ENCODE measurements at regions not wholly inside any gene's neighbourhood (a gene's known extent, or its start where the extent isn't known, plus 50 kb on each side); places are given as distances from the start of the nearest gene placed in this dataset.

DNA sequence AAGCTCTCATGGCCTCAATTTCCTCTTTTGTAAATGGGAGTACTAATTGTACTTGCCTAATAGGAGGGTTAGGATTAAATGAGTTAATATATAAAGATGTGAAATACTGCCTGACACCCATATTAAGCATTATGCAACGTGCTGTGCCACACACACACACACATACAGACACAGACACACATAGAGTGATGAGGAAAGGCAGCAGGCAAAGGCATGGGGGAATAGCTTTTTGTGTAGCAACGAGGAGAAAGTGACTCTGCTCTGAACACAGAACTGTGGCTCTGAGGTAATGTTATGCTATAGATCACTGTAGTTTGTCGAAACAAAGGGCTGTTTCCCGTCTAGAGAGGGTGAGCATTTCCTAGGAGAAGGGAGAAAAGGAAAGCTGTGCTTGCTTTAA lies 233.3 kb upstream of the SLCO3A1 start:
- Mint-ChIP-seq H3K4me3 (ENCODE audit: unreplicated experiment) (no peak overlapping the region), H3K27ac (ENCODE audit: unreplicated experiment) (no peak overlapping the region), H3K4me1 (ENCODE audit: low read depth, unreplicated experiment) (no peaks in the 10 kb centered on the region), H3K27me3 (ENCODE audit: insufficient read depth, unreplicated experiment) (peaks cover 7% of the 10 kb centered on the region), H3K36me3 (ENCODE audit: insufficient read depth, unreplicated experiment) (no peaks in the 10 kb centered on the region), H3K9me3 (ENCODE audit: unreplicated experiment) (no peaks in the 10 kb centered on the region)
- intact Hi-C loops (cut with micrococcal nuclease; ENCODE audit: unreplicated experiment) = no loop called here
- no peaks in the 10 kb centered on the region for H3K4me1 ChIP-seq
- BruUV-seq (replicated peaks) = no TSS peak
- ChIA-PET CTCF (no interaction called here), POLR2A (no interaction called here)
- H3K36me3 ChIP-seq (ENCODE audit: control insufficient read depth, insufficient read depth, low read length) = no peaks in the 10 kb centered on the region
- H3K4me3 ChIP-seq (ENCODE audit: low read depth, low read length) = no peak overlapping the region
- H3K9me3 ChIP-seq = no peaks in the 10 kb centered on the region
- no peak for DNase-seq
- TF ChIP-seq, protein P1, sequence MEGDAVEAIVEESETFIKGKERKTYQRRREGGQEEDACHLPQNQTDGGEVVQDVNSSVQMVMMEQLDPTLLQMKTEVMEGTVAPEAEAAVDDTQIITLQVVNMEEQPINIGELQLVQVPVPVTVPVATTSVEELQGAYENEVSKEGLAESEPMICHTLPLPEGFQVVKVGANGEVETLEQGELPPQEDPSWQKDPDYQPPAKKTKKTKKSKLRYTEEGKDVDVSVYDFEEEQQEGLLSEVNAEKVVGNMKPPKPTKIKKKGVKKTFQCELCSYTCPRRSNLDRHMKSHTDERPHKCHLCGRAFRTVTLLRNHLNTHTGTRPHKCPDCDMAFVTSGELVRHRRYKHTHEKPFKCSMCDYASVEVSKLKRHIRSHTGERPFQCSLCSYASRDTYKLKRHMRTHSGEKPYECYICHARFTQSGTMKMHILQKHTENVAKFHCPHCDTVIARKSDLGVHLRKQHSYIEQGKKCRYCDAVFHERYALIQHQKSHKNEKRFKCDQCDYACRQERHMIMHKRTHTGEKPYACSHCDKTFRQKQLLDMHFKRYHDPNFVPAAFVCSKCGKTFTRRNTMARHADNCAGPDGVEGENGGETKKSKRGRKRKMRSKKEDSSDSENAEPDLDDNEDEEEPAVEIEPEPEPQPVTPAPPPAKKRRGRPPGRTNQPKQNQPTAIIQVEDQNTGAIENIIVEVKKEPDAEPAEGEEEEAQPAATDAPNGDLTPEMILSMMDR (IDR thresholded peaks at IDR 0.05; ENCODE audit: insufficient read depth in 1 of 2, low read depth in 1 of 2, low read length in 1 of 2, severe bottlenecking in 1 of 2, unreplicated experiment in 1 of 2) = no peak
- no peaks in the 10 kb centered on the region for H3K27me3 ChIP-seq (replicated peaks; ENCODE audit: control insufficient read depth, insufficient read depth, low read length)

- no peak overlapping the region for H3K4me3 Mint-ChIP-seq (ENCODE audit: unreplicated experiment)
- no peaks in the 10 kb centered on the region for H3K36me3 Mint-ChIP-seq (ENCODE audit: insufficient read depth, unreplicated experiment)
- H3K4me3 ChIP-seq (ENCODE audit: low read depth, low read length) = no peak overlapping the region
- TF ChIP-seq, protein P1 (IDR thresholded peaks at IDR 0.05; ENCODE audit: insufficient read depth in 1 of 2, low read depth in 1 of 2, low read length in 1 of 2, severe bottlenecking in 1 of 2, unreplicated experiment in 1 of 2) = no peak
- CTCF ChIA-PET = no interaction called here
- no peaks in the 10 kb centered on the region for H3K9me3 ChIP-seq
- no peaks in the 10 kb centered on the region for H3K4me1 ChIP-seq
- POLR2A ChIA-PET = no interaction called here
- no peaks in the 10 kb centered on the region for H3K4me1 Mint-ChIP-seq (ENCODE audit: low read depth, unreplicated experiment)
- BruUV-seq (replicated peaks) = no TSS peak
- H3K27ac Mint-ChIP-seq (ENCODE audit: unreplicated experiment) = no peak overlapping the region
- H3K27me3 ChIP-seq (replicated peaks; ENCODE audit: control insufficient read depth, insufficient read depth, low read length) = no peaks in the 10 kb centered on the region
- intact Hi-C loops (cut with micrococcal nuclease; ENCODE audit: unreplicated experiment) = no loop called here
- no peaks in the 10 kb centered on the region for H3K36me3 ChIP-seq (ENCODE audit: control insufficient read depth, insufficient read depth, low read length)
- H3K9me3 Mint-ChIP-seq (ENCODE audit: unreplicated experiment) = no peaks in the 10 kb centered on the region
- DNase-seq = no peak
- peaks cover 7% of the 10 kb centered on the region for H3K27me3 Mint-ChIP-seq (ENCODE audit: insufficient read depth, unreplicated experiment)
Observed at GRCh38 chr15:91622235-91622634, 231.3 kb upstream of the SLCO3A1 start.

GRCh38 chr15:91622711-91623342 lies 230.7 kb upstream of the SLCO3A1 start:
- Mint-ChIP-seq H3K4me1 (ENCODE audit: low read depth, unreplicated experiment) (no peaks in the 10 kb centered on the region), H3K36me3 (ENCODE audit: insufficient read depth, unreplicated experiment) (no peaks in the 10 kb centered on the region), H3K9me3 (ENCODE audit: unreplicated experiment) (no peaks in the 10 kb centered on the region), H3K27ac (ENCODE audit: unreplicated experiment) (no peak overlapping the region), H3K4me3 (ENCODE audit: unreplicated experiment) (no peak overlapping the region), H3K27me3 (ENCODE audit: insufficient read depth, unreplicated experiment) (peaks cover 7% of the 10 kb centered on the region)
- POLR2A ChIA-PET = no interaction called here
- Histone ChIP-seq H3K36me3 (ENCODE audit: control insufficient read depth, insufficient read depth, low read length) (no peaks in the 10 kb centered on the region), H3K9me3 (no peaks in the 10 kb centered on the region), H3K4me1 (no peaks in the 10 kb centered on the region), H3K4me3 (ENCODE audit: low read depth, low read length) (no peak overlapping the region), H3K27me3 (replicated peaks; ENCODE audit: control insufficient read depth, insufficient read depth, low read length) (no peaks in the 10 kb centered on the region)
- intact Hi-C loops (cut with micrococcal nuclease; ENCODE audit: unreplicated experiment) = no loop called here
- TF ChIP-seq, protein P1 (IDR thresholded peaks at IDR 0.05; ENCODE audit: insufficient read depth in 1 of 2, low read depth in 1 of 2, low read length in 1 of 2, severe bottlenecking in 1 of 2, unreplicated experiment in 1 of 2) = no peak
- no TSS peak for BruUV-seq (replicated peaks)
- CTCF ChIA-PET = no interaction called here
- DNase-seq = no peak
